Testis (tissue), 2 donors: ENCODE measurements at regions not wholly inside any gene's neighbourhood (a gene's known extent, or its start where the extent isn't known, plus 50 kb on each side); places are given as distances from the start of the nearest gene placed in this dataset.

Experiments
- CTCF ChIP-seq, 3 experiments: fragments of 450-650 bp in 2 of 3; fragments of 200-600 bp in 1 of 3; sonication (generic) in 1 of 3; IDR thresholded peaks; one replicate each; pipeline ENCODE4 v1.5.1; 2016 to 2019; ENCODE audit warnings: antibody characterized with exemption in 3 of 3, mild to moderate bottlenecking in 2 of 3, moderate library complexity in 1 of 3
- POLR2A ChIP-seq: fragments of 450-650 bp; IDR thresholded peaks from one replicate; pipeline ENCODE4 v1.6.1; 2017; ENCODE audit warnings: antibody characterized with exemption, mild to moderate bottlenecking, moderate library complexity

- TF ChIP-seq CTCF (IDR thresholded peaks at IDR 0.05) (no peak), POLR2A (no peak)
Measured at GRCh38 chr1:60280256-60280655, 206.7 kb upstream of the C1orf87 start.
